ENCODE measurements at regions not wholly inside any gene's neighbourhood (a gene's known extent, or its start where the extent isn't known, plus 50 kb on each side); places are given as distances from the start of the nearest gene placed in this dataset.

DNA sequence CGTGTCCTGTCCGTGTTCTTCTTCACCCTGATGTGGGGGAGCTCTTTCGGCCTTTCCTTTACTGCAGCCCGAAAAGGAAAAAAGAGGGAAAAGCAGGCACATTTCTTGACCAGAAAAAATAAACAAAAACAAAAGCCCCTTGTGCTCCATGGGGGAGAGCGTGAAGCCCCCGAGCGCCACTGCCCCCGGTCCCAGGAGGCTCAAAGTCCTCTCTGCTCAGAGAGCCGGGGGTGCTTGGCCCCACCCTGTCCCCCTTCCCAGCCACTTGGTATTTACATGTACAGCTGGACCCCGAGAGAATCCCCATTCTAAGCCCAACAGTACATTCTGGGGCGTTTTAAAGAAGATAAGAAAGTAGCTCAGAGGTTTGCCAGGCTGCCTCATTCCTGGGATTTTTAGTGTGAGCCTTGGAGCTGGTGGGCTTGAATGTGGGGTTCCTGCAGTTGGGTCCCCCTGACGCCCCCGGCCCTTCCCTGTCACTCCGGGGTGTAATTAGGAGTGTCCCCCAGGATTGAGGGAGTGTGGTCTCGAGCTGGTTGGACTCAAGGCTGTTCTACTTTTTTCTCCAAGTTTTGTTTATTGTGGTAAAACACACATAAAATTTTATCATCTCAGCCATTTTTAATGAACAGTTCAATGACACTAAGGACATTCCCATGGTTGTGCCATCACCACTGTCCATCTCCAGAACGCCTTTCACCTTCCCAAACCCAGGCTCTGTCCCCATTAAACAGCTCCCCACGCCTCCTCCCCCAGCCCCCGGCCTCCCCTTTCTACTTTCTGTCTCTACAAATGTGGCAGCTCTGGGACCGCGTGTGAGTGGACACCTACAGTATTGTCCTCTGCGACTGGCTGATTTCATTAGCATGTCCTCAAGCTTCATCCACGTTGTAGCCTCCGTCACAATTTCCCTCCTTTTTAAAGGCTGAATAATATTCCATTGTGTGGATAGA lies 55.7 kb upstream of the BHLHE23 start:
- no peaks in the 10 kb centered on the region for H3K36me3 Mint-ChIP-seq (ENCODE audit: low read depth)
- H3K27me3 Mint-ChIP-seq, result peaks cover 35% of the 10 kb centered on the region
- ChIA-PET POLR2A (no interaction called here), CTCF (no interaction called here)
- H3K4me3 ChIP-seq (ENCODE audit: low read length), result no peak overlapping the region
- H3K9me3 ChIP-seq (ENCODE audit: control insufficient read depth in 1 of 2, insufficient read depth in 1 of 2, low read length in 2 of 2), result peaks cover 0 to 26% of the 10 kb centered on the region in 2 experiments
- TF ChIP-seq, protein P1, sequence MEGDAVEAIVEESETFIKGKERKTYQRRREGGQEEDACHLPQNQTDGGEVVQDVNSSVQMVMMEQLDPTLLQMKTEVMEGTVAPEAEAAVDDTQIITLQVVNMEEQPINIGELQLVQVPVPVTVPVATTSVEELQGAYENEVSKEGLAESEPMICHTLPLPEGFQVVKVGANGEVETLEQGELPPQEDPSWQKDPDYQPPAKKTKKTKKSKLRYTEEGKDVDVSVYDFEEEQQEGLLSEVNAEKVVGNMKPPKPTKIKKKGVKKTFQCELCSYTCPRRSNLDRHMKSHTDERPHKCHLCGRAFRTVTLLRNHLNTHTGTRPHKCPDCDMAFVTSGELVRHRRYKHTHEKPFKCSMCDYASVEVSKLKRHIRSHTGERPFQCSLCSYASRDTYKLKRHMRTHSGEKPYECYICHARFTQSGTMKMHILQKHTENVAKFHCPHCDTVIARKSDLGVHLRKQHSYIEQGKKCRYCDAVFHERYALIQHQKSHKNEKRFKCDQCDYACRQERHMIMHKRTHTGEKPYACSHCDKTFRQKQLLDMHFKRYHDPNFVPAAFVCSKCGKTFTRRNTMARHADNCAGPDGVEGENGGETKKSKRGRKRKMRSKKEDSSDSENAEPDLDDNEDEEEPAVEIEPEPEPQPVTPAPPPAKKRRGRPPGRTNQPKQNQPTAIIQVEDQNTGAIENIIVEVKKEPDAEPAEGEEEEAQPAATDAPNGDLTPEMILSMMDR (IDR thresholded peaks at IDR 0.05), result no peak
- no peaks in the 10 kb centered on the region for H3K4me1 ChIP-seq (ENCODE audit: insufficient read depth, low read length)
- intact Hi-C loops (cut with DNase I, micrococcal nuclease), result no loop called here
- ATAC-seq (ENCODE audit: poor library complexity), result no peak
- no peak overlapping the region for H3K4me3 Mint-ChIP-seq
- H3K27me3 ChIP-seq (ENCODE audit: control insufficient read depth in 1 of 2, insufficient read depth in 2 of 2, low read length in 2 of 2), result peaks cover 2 to 29% of the 10 kb centered on the region in 2 experiments
- no peak overlapping the region for H3K27ac ChIP-seq (ENCODE audit: low read depth in 1 of 2, low read length in 2 of 2)
- H3K4me1 Mint-ChIP-seq (ENCODE audit: low read depth), result no peaks in the 10 kb centered on the region
- no peaks in the 10 kb centered on the region for H3K36me3 ChIP-seq (ENCODE audit: insufficient read depth, low read length)
- no peaks in the 10 kb centered on the region for H3K9me3 Mint-ChIP-seq
- H3K27ac Mint-ChIP-seq, result no peak overlapping the region
- no peak for DNase-seq

DNA sequence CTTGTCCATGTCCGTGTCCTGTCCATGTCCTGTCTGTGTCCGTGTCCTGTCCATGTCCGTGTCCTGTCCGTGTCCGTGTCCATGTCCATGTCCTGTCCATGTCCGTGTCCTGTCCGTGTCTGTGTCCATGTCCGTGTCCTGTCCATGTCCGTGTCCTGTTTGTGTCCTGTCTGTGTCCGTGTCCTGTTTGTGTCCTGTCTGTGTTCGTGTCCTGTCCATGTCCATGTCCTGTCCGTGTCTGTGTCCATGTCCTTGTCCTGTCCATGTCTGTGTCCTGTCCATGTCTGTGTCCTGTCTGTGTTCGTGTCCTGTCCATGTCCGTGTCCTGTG lies 55.0 kb upstream of the BHLHE23 start:
- POLR2A ChIA-PET, result no interaction called here
- no peak overlapping the region for H3K4me3 Mint-ChIP-seq
- no peak for DNase-seq

DNA sequence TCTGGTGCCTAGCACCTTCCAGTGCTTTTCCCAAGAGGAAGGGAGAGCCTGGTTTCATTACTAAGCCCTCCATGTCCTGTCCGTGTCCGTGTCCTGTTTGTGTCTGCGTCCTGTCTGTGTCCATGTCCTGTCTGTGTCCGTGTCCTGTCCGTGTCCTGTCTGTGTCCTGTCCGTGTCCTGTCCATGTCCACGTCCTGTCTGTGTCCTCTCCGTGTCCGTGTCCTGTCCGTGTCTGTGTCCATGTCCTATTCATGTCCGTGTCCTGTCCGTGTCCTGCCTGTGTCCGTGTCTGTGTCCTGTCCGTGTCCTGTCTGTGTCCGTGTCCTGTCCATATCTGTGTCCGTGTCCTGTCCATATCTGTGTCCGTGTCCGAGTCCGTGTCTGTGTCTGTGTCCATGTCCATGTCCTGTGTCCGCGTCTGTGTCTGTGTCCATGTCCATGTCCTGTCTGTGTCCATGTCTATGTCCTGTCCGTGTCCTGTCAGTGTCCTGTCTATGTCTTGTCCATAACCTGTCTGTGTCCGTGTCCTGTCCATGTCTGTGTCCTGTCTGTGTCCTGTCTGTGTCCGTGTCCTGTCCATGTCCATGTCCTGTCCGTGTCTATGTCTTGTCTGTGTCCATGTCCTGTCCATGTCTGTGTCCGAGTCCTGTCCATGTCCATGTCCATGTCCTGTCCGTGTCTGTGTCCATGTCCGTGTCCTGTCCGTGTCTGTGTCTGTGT lies 54.4 kb upstream of the BHLHE23 start:
- H3K27me3 ChIP-seq (ENCODE audit: control insufficient read depth in 1 of 2, insufficient read depth in 2 of 2, low read length in 2 of 2), result peaks cover 2 to 27% of the 10 kb centered on the region in 2 experiments
- H3K4me1 ChIP-seq (ENCODE audit: insufficient read depth, low read length), result peaks cover 6% of the 10 kb centered on the region
- H3K27ac ChIP-seq (ENCODE audit: low read depth in 1 of 2, low read length in 2 of 2), result no peak overlapping the region
- H3K36me3 Mint-ChIP-seq (ENCODE audit: low read depth), result no peaks in the 10 kb centered on the region
- TF ChIP-seq, protein P1 (IDR thresholded peaks at IDR 0.05), result no peak
- H3K9me3 Mint-ChIP-seq, result no peaks in the 10 kb centered on the region
- DNase-seq (peak in 1 of 14 experiments; percentile 21), ATAC-seq (ENCODE audit: poor library complexity) (no peak)
- H3K4me1 Mint-ChIP-seq (ENCODE audit: low read depth), result no peaks in the 10 kb centered on the region
- ChIA-PET POLR2A (no interaction called here), CTCF (no interaction called here)
- no peak overlapping the region for H3K27ac Mint-ChIP-seq
- no peak overlapping the region for H3K4me3 Mint-ChIP-seq
- peaks cover 26% of the 10 kb centered on the region for H3K27me3 Mint-ChIP-seq
- no peaks in the 10 kb centered on the region for H3K36me3 ChIP-seq (ENCODE audit: insufficient read depth, low read length)
- H3K4me3 ChIP-seq (ENCODE audit: low read length), result no peak overlapping the region
- peaks cover 0 to 26% of the 10 kb centered on the region in 2 experiments for H3K9me3 ChIP-seq (ENCODE audit: control insufficient read depth in 1 of 2, insufficient read depth in 1 of 2, low read length in 2 of 2)
- intact Hi-C loops (cut with DNase I, micrococcal nuclease), result no loop called here

More for the DNA sequence above, 55.0 kb upstream of the BHLHE23 start:
- intact Hi-C loops (cut with DNase I, micrococcal nuclease), result no loop called here
- CTCF ChIA-PET, result no interaction called here
- peaks cover 0 to 26% of the 10 kb centered on the region in 2 experiments for H3K9me3 ChIP-seq (ENCODE audit: control insufficient read depth in 1 of 2, insufficient read depth in 1 of 2, low read length in 2 of 2)
- ATAC-seq (ENCODE audit: poor library complexity), result no peak
- H3K36me3 ChIP-seq (ENCODE audit: insufficient read depth, low read length), result no peaks in the 10 kb centered on the region
- H3K9me3 Mint-ChIP-seq, result no peaks in the 10 kb centered on the region
- H3K36me3 Mint-ChIP-seq (ENCODE audit: low read depth), result no peaks in the 10 kb centered on the region
- no peaks in the 10 kb centered on the region for H3K4me1 Mint-ChIP-seq (ENCODE audit: low read depth)
- H3K4me1 ChIP-seq (ENCODE audit: insufficient read depth, low read length), result peaks cover under 1% of the 10 kb centered on the region
- no peak overlapping the region for H3K27ac ChIP-seq (ENCODE audit: low read depth in 1 of 2, low read length in 2 of 2)
- no peak overlapping the region for H3K27ac Mint-ChIP-seq
- H3K4me3 ChIP-seq (ENCODE audit: low read length), result no peak overlapping the region
- TF ChIP-seq, protein P1 (IDR thresholded peaks at IDR 0.05), result no peak
- peaks cover 2 to 29% of the 10 kb centered on the region in 2 experiments for H3K27me3 ChIP-seq (ENCODE audit: control insufficient read depth in 1 of 2, insufficient read depth in 2 of 2, low read length in 2 of 2)
- H3K27me3 Mint-ChIP-seq, result peaks cover 27% of the 10 kb centered on the region

Data from CD4-positive, alpha-beta T cell (primary cell).